ENCODE measurements at regions not wholly inside any gene's neighbourhood (a gene's known extent, or its start where the extent isn't known, plus 50 kb on each side); places are given as distances from the start of the nearest gene placed in this dataset.

DNA sequence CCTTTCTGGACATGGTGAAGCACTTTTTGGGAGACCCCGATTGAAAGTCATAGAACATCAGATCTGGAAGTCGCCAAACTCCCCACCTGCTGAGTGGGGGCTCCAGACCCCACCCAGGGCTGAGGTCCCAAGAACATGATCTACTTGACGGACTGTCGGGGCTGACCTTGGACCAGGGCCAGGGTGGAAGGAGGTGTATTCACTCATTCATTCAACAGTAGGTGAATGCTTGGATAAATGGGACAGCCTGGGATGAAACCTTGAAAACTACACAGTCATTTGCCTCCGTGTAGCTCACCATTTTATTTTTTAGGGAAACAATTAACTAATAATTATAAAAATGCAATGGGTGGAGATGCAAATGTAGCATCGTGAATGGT lies 629.0 kb downstream of the BRD1 start:
- Histone ChIP-seq H3K9ac (ENCODE audit: insufficient read length) (no peak overlapping the region), H3K27ac (no peak overlapping the region), H3K9me3 (ENCODE audit: low read depth, low read length) (no peaks in the 10 kb centered on the region), H3K4me3 (no peak overlapping the region), H3K36me3 (ENCODE audit: insufficient read depth, low read length) (no peaks in the 10 kb centered on the region)
- no peak for TF ChIP-seq EZH2 (IDR thresholded peaks at IDR 0.05)
- TF ChIP-seq POLR2AphosphoS5 (IDR thresholded peaks at IDR 0.05; ENCODE audit: borderline replicate concordance, low read depth, low read length): no peak
- no peak for TF ChIP-seq FOXP2 (optimal IDR thresholded peaks at IDR 0.05; ENCODE audit: control extremely low read depth, extremely low read length, insufficient read depth)
- DNase-seq (ENCODE audit: low read depth, low spot score): no peak

DNA sequence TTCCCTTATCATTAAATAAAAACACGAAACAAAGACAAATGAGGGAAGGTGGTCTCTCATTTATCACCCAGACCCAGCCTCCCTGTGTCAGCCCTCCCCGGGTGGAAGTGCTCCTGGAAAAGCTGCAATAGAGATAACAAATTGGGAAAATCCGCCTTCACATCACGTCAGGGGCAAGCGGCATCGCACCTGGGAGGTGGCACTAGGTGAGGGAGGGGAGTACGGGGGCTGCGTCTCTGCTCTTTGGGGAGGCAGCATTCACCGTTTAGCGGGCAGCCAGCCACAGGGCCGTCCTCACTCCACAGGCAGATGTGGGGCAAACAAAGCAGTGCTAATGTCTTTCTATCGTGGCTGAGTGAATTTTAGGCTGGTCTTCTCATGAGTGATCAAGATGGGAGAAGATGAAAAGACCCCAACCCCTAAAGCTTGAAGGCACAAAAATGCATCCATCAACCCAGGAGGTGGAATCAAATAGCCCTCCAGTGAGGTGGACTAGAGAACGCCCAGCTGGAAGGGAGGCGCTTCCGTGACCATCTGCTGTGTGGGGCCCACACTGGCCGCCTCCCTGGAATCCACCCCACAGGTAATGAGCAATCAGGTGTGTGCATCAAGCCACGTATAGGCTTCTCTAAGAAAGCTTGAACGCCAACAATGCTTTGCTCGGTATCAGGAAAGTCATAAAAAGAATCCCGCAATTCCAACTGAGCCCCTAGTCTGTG lies 629.5 kb downstream of the BRD1 start:
- TF ChIP-seq EZH2 (IDR thresholded peaks at IDR 0.05): no peak
- TF ChIP-seq FOXP2 (optimal IDR thresholded peaks at IDR 0.05; ENCODE audit: control extremely low read depth, extremely low read length, insufficient read depth): no peak
- TF ChIP-seq POLR2AphosphoS5 (IDR thresholded peaks at IDR 0.05; ENCODE audit: borderline replicate concordance, low read depth, low read length): no peak
- Histone ChIP-seq H3K9me3 (ENCODE audit: low read depth, low read length) (no peaks in the 10 kb centered on the region), H3K9ac (ENCODE audit: insufficient read length) (no peak overlapping the region), H3K4me3 (no peak overlapping the region), H3K36me3 (ENCODE audit: insufficient read depth, low read length) (no peaks in the 10 kb centered on the region), H3K27ac (no peak overlapping the region)
- no peak for DNase-seq (ENCODE audit: low read depth, low spot score)

GRCh38 chr22:49197505-49197904 lies 630.2 kb downstream of the BRD1 start:
- no peak for TF ChIP-seq FOXP2 (optimal IDR thresholded peaks at IDR 0.05; ENCODE audit: control extremely low read depth, extremely low read length, insufficient read depth)
- no peak for TF ChIP-seq POLR2AphosphoS5 (IDR thresholded peaks at IDR 0.05; ENCODE audit: borderline replicate concordance, low read depth, low read length)
- no peak for TF ChIP-seq EZH2 (IDR thresholded peaks at IDR 0.05)
- no peak for DNase-seq (ENCODE audit: low read depth, low spot score)
- no peak overlapping the region for H3K4me3 ChIP-seq
- no peaks in the 10 kb centered on the region for H3K9me3 ChIP-seq (ENCODE audit: low read depth, low read length)
- H3K36me3 ChIP-seq (ENCODE audit: insufficient read depth, low read length): no peaks in the 10 kb centered on the region
- no peak overlapping the region for H3K9ac ChIP-seq (ENCODE audit: insufficient read length)
- H3K27ac ChIP-seq: no peak overlapping the region

- no peak overlapping the region for H3K9ac ChIP-seq (ENCODE audit: insufficient read length)
- H3K9me3 ChIP-seq (ENCODE audit: low read depth, low read length): no peaks in the 10 kb centered on the region
- no peak overlapping the region for H3K4me3 ChIP-seq
- DNase-seq (ENCODE audit: low read depth, low spot score): no peak
- TF ChIP-seq EZH2 (IDR thresholded peaks at IDR 0.05): no peak
- no peak overlapping the region for H3K27ac ChIP-seq
- H3K36me3 ChIP-seq (ENCODE audit: insufficient read depth, low read length): no peaks in the 10 kb centered on the region
These were observed 631.6 kb downstream of the BRD1 start for GRCh38 chr22:49196046-49196511.

- DNase-seq (ENCODE audit: low read depth, low spot score): no peak
- H3K4me3 ChIP-seq: no peak overlapping the region
- no peak overlapping the region for H3K9ac ChIP-seq (ENCODE audit: insufficient read length)
- H3K9me3 ChIP-seq (ENCODE audit: low read depth, low read length): no peaks in the 10 kb centered on the region
- TF ChIP-seq EZH2 (IDR thresholded peaks at IDR 0.05) (no peak), POLR2AphosphoS5 (IDR thresholded peaks at IDR 0.05; ENCODE audit: borderline replicate concordance, low read depth, low read length) (no peak), FOXP2 (optimal IDR thresholded peaks at IDR 0.05; ENCODE audit: control extremely low read depth, extremely low read length, insufficient read depth) (no peak)
- no peaks in the 10 kb centered on the region for H3K36me3 ChIP-seq (ENCODE audit: insufficient read depth, low read length)
- H3K27ac ChIP-seq: no peak overlapping the region
These were observed 632.0 kb downstream of the BRD1 start for GRCh38 chr22:49195636-49196035.

DNA sequence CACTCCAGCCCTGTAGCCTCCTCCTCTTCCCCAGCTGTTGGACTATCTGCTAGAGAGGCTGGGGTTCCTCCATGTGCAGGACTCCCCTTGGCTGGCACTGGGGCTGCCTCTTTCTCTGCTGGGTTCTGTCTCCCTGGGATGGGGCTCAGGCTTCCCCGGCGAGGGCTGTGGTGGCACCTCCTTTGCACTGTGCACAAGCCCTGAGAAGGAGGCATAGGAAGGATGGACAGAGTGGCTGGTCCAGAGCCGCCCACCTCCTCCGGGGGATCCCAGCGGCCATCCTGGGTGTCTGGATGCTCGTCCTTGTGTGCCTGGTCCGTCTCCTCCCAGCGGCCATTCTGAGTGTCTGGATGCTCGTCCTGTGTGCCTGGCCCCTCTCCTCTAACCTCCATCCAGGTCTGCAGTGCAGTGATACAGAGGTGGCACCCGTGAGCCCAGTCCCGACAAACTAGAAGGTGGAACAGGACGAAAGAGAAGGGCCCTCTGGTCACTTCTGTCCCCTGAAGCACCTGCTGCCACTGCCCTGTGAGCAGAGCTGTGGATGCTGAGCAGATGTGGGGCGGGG lies 633.7 kb downstream of the BRD1 start:
- no peak for DNase-seq (ENCODE audit: low read depth, low spot score)
- TF ChIP-seq POLR2AphosphoS5 (IDR thresholded peaks at IDR 0.05; ENCODE audit: borderline replicate concordance, low read depth, low read length) (no peak), EZH2 (IDR thresholded peaks at IDR 0.05) (no peak)
- H3K9me3 ChIP-seq (ENCODE audit: low read depth, low read length): no peaks in the 10 kb centered on the region
- H3K4me3 ChIP-seq: no peak overlapping the region
- no peak overlapping the region for H3K9ac ChIP-seq (ENCODE audit: insufficient read length)
- no peaks in the 10 kb centered on the region for H3K36me3 ChIP-seq (ENCODE audit: insufficient read depth, low read length)
- H3K27ac ChIP-seq: no peak overlapping the region

GRCh38 chr22:49193348-49193747 lies 634.3 kb downstream of the BRD1 start:
- no peak for DNase-seq (ENCODE audit: low read depth, low spot score)
- TF ChIP-seq POLR2AphosphoS5 (IDR thresholded peaks at IDR 0.05; ENCODE audit: borderline replicate concordance, low read depth, low read length): no peak
- TF ChIP-seq EZH2 (IDR thresholded peaks at IDR 0.05): no peak
- no peak for TF ChIP-seq FOXP2 (optimal IDR thresholded peaks at IDR 0.05; ENCODE audit: control extremely low read depth, extremely low read length, insufficient read depth)
- H3K9me3 ChIP-seq (ENCODE audit: low read depth, low read length): no peaks in the 10 kb centered on the region

DNA sequence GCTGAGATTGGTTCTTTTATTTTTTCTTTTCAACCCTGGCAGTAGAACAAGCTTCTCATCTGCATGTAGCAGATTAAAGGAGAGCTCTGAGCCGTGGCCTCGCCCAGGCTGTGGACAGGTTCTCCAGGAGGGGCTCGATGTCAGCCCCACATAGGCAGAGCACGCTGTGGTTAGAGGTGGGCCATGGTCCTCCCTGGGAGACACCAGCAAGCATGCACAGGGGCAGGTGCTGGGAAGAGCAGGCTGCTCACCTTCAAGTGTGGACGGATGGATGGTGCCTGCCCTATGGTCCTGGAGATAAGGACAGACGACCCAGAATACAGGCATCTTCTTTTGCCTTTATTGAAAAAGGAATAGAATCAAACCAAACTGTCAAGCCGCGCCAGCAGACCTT lies 634.8 kb downstream of the BRD1 start:
- TF ChIP-seq POLR2AphosphoS5 (IDR thresholded peaks at IDR 0.05; ENCODE audit: borderline replicate concordance, low read depth, low read length) (no peak), EZH2 (IDR thresholded peaks at IDR 0.05) (no peak), FOXP2 (optimal IDR thresholded peaks at IDR 0.05; ENCODE audit: control extremely low read depth, extremely low read length, insufficient read depth) (no peak)
- no peak for DNase-seq (ENCODE audit: low read depth, low spot score)
- H3K4me3 ChIP-seq: no peak overlapping the region
- no peaks in the 10 kb centered on the region for H3K9me3 ChIP-seq (ENCODE audit: low read depth, low read length)
- no peaks in the 10 kb centered on the region for H3K36me3 ChIP-seq (ENCODE audit: insufficient read depth, low read length)
- H3K9ac ChIP-seq (ENCODE audit: insufficient read length): no peak overlapping the region
- H3K27ac ChIP-seq: no peak overlapping the region

More at GRCh38 chr22:49193348-49193747, 634.3 kb downstream of the BRD1 start:
- H3K36me3 ChIP-seq (ENCODE audit: insufficient read depth, low read length): no peaks in the 10 kb centered on the region
- no peak overlapping the region for H3K4me3 ChIP-seq
- H3K27ac ChIP-seq: no peak overlapping the region
- H3K9ac ChIP-seq (ENCODE audit: insufficient read length): no peak overlapping the region
